Thymus (tissue), 11 donors: ENCODE measurements at regions not wholly inside any gene's neighbourhood (a gene's known extent, or its start where the extent isn't known, plus 50 kb on each side); places are given as distances from the start of the nearest gene placed in this dataset.

Experiments used
- DNase-seq, 9 donors: peaks; one replicate each; pipeline ENCODE4 v3.0.0-alpha.2; 2013; ENCODE audit warnings: low spot score in 9 of 9, low read depth in 6 of 9, missing footprints in 1 of 9
- H3K27ac ChIP-seq, 2 donors: one replicate each; pipeline ENCODE4 v1.5.1; 2013; ENCODE audit warnings: control low read depth in 1 of 2, low read depth in 1 of 2, low read length in 1 of 2, mild to moderate bottlenecking in 1 of 2, moderate library complexity in 1 of 2
- H3K27me3 ChIP-seq, 2 donors: one replicate each; pipeline ENCODE4 v1.5.1; 2013; ENCODE audit warnings: low read length in 1 of 2; ENCODE audit not compliant: control insufficient read depth in 2 of 2, insufficient read depth in 1 of 2
- H3K36me3 ChIP-seq, 2 donors: one replicate each; pipeline ENCODE4 v1.5.1; 2013; ENCODE audit warnings: low read length in 1 of 2, mild to moderate bottlenecking in 1 of 2, moderate library complexity in 1 of 2; ENCODE audit not compliant: control insufficient read depth in 2 of 2, insufficient read depth in 2 of 2
- H3K4me1 ChIP-seq, 2 donors: one replicate each; pipeline ENCODE4 v1.5.1; 2013; ENCODE audit warnings: low read length in 2 of 2; ENCODE audit not compliant: control insufficient read depth in 2 of 2, insufficient read depth in 2 of 2
- H3K4me3 ChIP-seq, 2 donors: one replicate each; pipeline ENCODE4 v1.5.1; 2013; ENCODE audit warnings: low read length in 2 of 2, control low read depth in 1 of 2, mild to moderate bottlenecking in 1 of 2
- H3K9me3 ChIP-seq, 2 donors: one replicate each; pipeline ENCODE4 v1.5.1; 2013; ENCODE audit warnings: low read length in 1 of 2, mild to moderate bottlenecking in 1 of 2; ENCODE audit not compliant: control insufficient read depth in 2 of 2, insufficient read depth in 1 of 2
- WGBS: extraction: QIAGEN DNeasy Blood & Tissue Kit; methylation state at CpG from one replicate; pipeline ENCODE4 v1.1.7; 2013; 5-methylcytosine and 5-hydroxymethylcytosine counted together
- donor health status: healthy.

- Histone ChIP-seq H3K4me1 (no peaks in the 10 kb centered on the region), H3K36me3 (no peaks in the 10 kb centered on the region), H3K9me3 (no peaks in the 10 kb centered on the region), H3K27me3 (no peaks in the 10 kb centered on the region), H3K4me3 (no peak overlapping the region), H3K27ac (no peak overlapping the region)
- 78% methylated on average over 3 of the region's 3 CpGs for WGBS
- no peak for DNase-seq
These were observed 93.0 kb upstream of the PELI2 start for GRCh38 chr14:56025191-56025590.

GRCh38 chr14:56026506-56026905 is 91.7 kb upstream of the PELI2 start:
- Histone ChIP-seq H3K9me3 (no peaks in the 10 kb centered on the region), H3K27ac (no peak overlapping the region), H3K36me3 (no peaks in the 10 kb centered on the region), H3K4me3 (no peak overlapping the region), H3K4me1 (no peaks in the 10 kb centered on the region), H3K27me3 (no peaks in the 10 kb centered on the region)
- WGBS, result 96% methylated on average over 1 of the region's 1 CpG
- DNase-seq, result no peak

- Histone ChIP-seq H3K27me3 (no peaks in the 10 kb centered on the region), H3K27ac (no peak overlapping the region), H3K4me1 (no peaks in the 10 kb centered on the region), H3K4me3 (no peak overlapping the region), H3K9me3 (no peaks in the 10 kb centered on the region), H3K36me3 (no peaks in the 10 kb centered on the region)
- no peak for DNase-seq
- WGBS, result 88% methylated on average over 1 of the region's 1 CpG
These were observed 90.8 kb upstream of the PELI2 start for GRCh38 chr14:56027421-56027820.

DNA sequence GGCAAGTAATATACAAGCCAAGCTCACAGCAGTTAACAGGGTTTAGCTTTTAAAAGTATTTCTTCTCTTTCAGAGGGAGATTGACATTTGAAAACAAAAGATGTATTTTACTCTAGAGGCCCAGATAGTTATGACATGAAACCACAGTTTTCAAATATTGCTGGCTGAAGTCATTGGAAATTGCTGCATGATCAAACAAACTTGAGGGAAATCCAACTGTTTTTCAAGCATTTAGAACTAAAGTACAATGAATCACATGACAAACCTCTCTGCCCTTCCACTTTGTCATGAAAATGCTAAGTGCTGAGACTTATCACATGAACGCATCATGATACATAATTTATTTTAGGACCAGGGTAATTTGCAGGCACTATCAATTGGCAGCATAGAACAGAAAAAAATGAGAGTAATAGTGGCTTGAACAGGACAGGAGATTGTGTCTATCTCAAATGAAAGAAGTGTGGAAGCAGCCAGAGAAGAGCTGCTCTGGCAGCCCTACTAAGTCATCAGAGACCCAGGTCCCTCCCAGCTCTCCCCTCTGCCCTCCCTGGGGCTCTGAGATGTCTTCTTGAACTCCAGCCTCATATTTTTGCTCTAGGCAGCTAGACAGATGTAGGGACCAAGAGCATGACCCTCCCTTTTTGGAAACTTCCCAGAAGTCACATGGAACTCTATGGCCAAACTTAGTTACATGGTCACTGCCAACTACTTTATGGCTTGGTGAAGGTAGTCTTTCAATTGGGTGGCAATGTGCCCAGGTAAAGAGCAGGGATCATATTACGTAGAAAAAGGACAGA is 90.1 kb upstream of the PELI2 start:
- H3K36me3 ChIP-seq, result no peaks in the 10 kb centered on the region
- DNase-seq, result no peak
- no peaks in the 10 kb centered on the region for H3K27me3 ChIP-seq
- H3K9me3 ChIP-seq, result no peaks in the 10 kb centered on the region
- 73% methylated on average over 2 of the region's 2 CpGs for WGBS
- no peaks in the 10 kb centered on the region for H3K4me1 ChIP-seq
- H3K4me3 ChIP-seq, result no peak overlapping the region
- H3K27ac ChIP-seq, result no peak overlapping the region

GRCh38 chr14:56036353-56036752 is 81.9 kb upstream of the PELI2 start:
- 92% methylated on average over 5 of the region's 5 CpGs for WGBS
- H3K27ac ChIP-seq, result no peak overlapping the region
- H3K4me1 ChIP-seq, result no peaks in the 10 kb centered on the region
- H3K27me3 ChIP-seq, result no peaks in the 10 kb centered on the region
- H3K36me3 ChIP-seq, result no peaks in the 10 kb centered on the region
- H3K4me3 ChIP-seq, result no peak overlapping the region
- DNase-seq, result no peak
- H3K9me3 ChIP-seq, result no peaks in the 10 kb centered on the region

GRCh38 chr14:56040121-56040520 is 78.1 kb upstream of the PELI2 start:
- no peaks in the 10 kb centered on the region for H3K9me3 ChIP-seq
- H3K4me3 ChIP-seq, result no peak overlapping the region
- WGBS, result 85% methylated on average over 2 of the region's 2 CpGs
- no peaks in the 10 kb centered on the region for H3K4me1 ChIP-seq
- H3K27ac ChIP-seq, result no peak overlapping the region
- H3K36me3 ChIP-seq, result no peaks in the 10 kb centered on the region
- no peaks in the 10 kb centered on the region for H3K27me3 ChIP-seq
- DNase-seq, result no peak

- Histone ChIP-seq H3K36me3 (no peaks in the 10 kb centered on the region), H3K4me3 (no peak overlapping the region), H3K4me1 (no peaks in the 10 kb centered on the region), H3K27ac (no peak overlapping the region), H3K9me3 (no peaks in the 10 kb centered on the region), H3K27me3 (no peaks in the 10 kb centered on the region)
- 94% methylated on average over 2 of the region's 2 CpGs for WGBS
- no peak for DNase-seq
These were observed 74.0 kb upstream of the PELI2 start for GRCh38 chr14:56044196-56044595.

DNA sequence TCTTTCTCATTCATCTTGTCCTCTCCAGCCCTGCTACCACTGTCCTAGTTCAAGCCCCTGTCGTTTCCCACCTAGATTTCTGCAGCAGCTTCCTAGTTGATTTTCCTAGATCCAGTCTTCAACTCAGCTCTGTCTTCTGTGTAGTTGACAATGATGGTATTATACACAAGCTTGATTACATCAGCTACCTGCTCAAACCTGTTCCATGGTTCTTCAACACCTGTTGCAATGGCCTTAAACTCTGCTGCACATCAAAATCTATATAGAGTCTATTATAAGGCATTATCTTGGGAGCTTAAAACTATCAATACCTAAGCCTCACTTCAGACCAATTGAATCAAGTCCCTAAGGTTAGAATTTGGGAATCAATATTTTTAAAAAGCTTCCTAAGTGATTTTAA is 71.7 kb upstream of the PELI2 start:
- H3K36me3 ChIP-seq, result no peaks in the 10 kb centered on the region
- no peaks in the 10 kb centered on the region for H3K4me1 ChIP-seq
- 91% methylated on average over 1 of the region's 1 CpG for WGBS
- H3K27ac ChIP-seq, result no peak overlapping the region
- no peak overlapping the region for H3K4me3 ChIP-seq
- no peaks in the 10 kb centered on the region for H3K27me3 ChIP-seq
- H3K9me3 ChIP-seq, result no peaks in the 10 kb centered on the region
- no peak for DNase-seq

DNA sequence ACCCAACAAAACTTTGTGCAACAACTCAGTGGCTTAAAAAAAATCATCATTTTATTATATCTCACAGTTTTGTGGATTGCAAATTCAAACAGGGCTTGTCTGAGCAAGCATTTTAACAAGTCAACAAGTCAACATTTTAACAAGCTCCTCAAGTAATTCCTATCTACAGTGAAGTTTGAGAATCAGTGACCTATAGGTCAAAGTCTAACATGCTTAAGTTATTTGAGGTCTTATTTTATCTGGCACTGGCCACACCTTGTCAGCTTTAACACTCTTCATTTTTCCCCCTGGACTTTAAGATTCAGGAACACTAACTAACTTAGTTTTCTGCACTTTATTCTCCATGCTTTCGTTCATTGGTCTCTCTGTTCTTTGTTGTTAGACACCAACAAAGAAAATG is 71.2 kb upstream of the PELI2 start:
- no peak for DNase-seq
- no peaks in the 10 kb centered on the region for H3K27me3 ChIP-seq
- no peaks in the 10 kb centered on the region for H3K36me3 ChIP-seq
- H3K9me3 ChIP-seq, result no peaks in the 10 kb centered on the region
- no peak overlapping the region for H3K4me3 ChIP-seq
- no peaks in the 10 kb centered on the region for H3K4me1 ChIP-seq
- WGBS, result 94% methylated on average over 1 of the region's 1 CpG
- H3K27ac ChIP-seq, result no peak overlapping the region
